ENCODE measurements at regions not wholly inside any gene's neighbourhood (a gene's known extent, or its start where the extent isn't known, plus 50 kb on each side); places are given as distances from the start of the nearest gene placed in this dataset.
A peak's percentile ranks its signal among the peaks of the same experiment; 100 is the strongest.

DNA sequence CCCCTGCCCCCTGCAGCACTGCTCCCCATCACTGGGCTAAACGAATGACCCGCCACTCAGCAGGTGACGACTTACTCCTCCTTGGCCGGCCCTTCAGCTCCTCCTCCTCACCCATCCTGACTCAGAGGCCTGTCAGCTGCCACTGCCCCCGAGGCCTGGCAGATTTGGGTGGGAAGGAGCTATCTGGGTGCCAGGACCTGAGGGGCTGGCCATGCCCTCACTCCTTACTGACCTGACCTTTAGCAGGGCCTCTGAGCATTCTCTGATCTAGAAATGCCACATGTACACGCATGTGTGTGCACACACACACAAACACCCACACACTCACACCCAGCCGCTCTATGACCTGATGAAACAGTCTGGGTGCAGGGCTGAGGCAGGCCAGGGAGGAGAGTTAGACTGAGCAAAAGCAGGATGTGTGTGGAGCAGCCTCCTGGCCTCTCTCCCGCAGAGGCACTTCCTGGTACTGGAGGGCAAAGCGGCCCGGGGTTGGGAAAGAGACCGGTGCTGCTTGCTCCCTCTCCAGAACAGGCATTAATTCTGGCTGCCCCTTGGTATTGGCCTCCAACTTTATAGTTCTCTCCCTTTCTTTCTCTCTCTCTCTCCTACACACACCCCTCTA is 68.0 kb downstream of the ZFP36L2 start (continued):
- TF ChIP-seq CBX3 (IDR thresholded peaks at IDR 0.05; ENCODE audit: low read depth) (no peak), FOSL1 (IDR thresholded peaks at IDR 0.05; ENCODE audit: low read depth) (peak; percentile 72), RAD21 (IDR thresholded peaks at IDR 0.05; ENCODE audit: low read depth) (no peak), YY1 (IDR thresholded peaks at IDR 0.05; ENCODE audit: extremely low read depth, insufficient replicate concordance, low read depth, low read length) (no peak), POLR2A (IDR thresholded peaks at IDR 0.05; ENCODE audit: borderline replicate concordance, extremely low read depth, insufficient read depth, insufficient read length) (no peak), EZH2phosphoT487 (IDR thresholded peaks at IDR 0.05; ENCODE audit: borderline replicate concordance) (no peak)
- TF ChIP-seq, protein P1, sequence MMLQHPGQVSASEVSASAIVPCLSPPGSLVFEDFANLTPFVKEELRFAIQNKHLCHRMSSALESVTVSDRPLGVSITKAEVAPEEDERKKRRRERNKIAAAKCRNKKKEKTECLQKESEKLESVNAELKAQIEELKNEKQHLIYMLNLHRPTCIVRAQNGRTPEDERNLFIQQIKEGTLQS (IDR thresholded peaks at IDR 0.05): no peak

DNA sequence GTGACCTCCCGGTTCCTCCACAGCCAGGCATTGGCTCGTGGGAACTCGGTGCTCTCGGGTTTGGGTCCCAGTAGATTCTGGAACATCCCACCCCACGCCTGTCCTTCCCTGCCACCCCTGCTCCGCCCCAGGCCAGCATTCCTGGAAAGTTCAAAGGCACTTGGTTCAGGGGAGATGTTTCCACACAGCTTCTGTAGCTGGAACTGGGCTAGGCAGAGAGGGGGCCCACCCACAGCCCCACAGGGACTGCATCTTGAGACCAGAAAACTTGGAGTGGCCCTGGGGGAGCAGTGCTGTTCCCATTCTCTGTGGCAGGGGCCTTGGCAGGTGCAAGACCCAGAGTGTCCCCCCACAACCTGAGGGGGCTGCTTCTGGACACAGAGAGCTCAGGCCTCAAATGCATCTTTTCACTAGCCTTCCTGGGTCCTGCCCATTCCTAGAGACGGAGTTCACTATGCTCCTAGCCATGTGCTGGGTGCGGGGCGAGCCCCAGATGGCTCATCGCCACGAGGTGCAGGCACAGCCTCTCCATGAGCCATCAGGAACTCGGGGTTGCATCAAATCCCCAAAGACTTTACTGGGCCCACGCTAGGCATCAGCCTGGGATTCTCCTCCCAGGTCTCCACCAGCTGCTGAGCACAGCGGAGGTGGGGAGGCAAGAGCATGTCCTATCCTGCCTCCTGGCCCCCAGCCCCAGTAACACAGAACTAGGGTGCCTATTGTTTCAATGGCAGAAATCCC is 68.7 kb downstream of the ZFP36L2 start:
- intact Hi-C loops (cut with micrococcal nuclease): no loop called here
- no TSS peak for BruUV-seq (replicated peaks)
- peak overlapping the region; percentile 76; the same call in 1 of the 2 replicates for H3K4me2 ChIP-seq (ENCODE audit: low read length)
- H3K27ac ChIP-seq (ENCODE audit: low read depth, low read length): no peak overlapping the region
- H3K36me3 ChIP-seq (ENCODE audit: control insufficient read depth in 1 of 2, insufficient read depth in 2 of 2, low read length in 2 of 2): no peaks in the 10 kb centered on the region
- no peaks in the 10 kb centered on the region for H3K79me2 ChIP-seq (ENCODE audit: insufficient read depth, low read length)
- no peaks in the 10 kb centered on the region for H3K9me2 ChIP-seq (ENCODE audit: insufficient read depth)
- ChIA-PET CTCF (interaction anchor here (2.5 kb wide), 1 partner anchor 12 kb away, joined by 7 read pairs; no protein-coding TSS in a partner anchor), RAD21 (ENCODE audit: low non-redundant PET in 1 of 2, low total read pairs in 2 of 2, uncharacterized antibody in 2 of 2, unreplicated experiment in 2 of 2) (no interaction called here), POLR2A (interaction anchor here (0.6 to 1.0 kb wide), 4 partner anchors 11 to 69 kb away, joined by 3 to 4 read pairs (median 4); partner anchors contain the start of gene ZFP36L2)
- H3K27me3 ChIP-seq (ENCODE audit: insufficient read depth, low read length): no peaks in the 10 kb centered on the region
- no peaks in the 10 kb centered on the region for H4K20me1 ChIP-seq (ENCODE audit: insufficient read depth)
- no peak overlapping the region for H3K9ac ChIP-seq (ENCODE audit: low read length)
- H3K4me1 ChIP-seq (ENCODE audit: control insufficient read depth in 1 of 2, insufficient read depth in 2 of 2, low read length in 2 of 2): peaks cover 25 to 42% of the 10 kb centered on the region in 2 experiments
- DNase-seq (ENCODE audit: low read depth, low spot score) (no peak), ATAC-seq (no peak)
- no peak overlapping the region for H2AFZ ChIP-seq (ENCODE audit: low read depth, low read length, poor library complexity, severe bottlenecking)
- no peaks in the 10 kb centered on the region for H3K9me3 ChIP-seq (ENCODE audit: control insufficient read depth in 1 of 2, insufficient read depth in 1 of 2, low read depth in 1 of 2, low read length in 2 of 2)
- H3K4me3 ChIP-seq (replicated peaks in 1 of 2; ENCODE audit: low read depth in 1 of 2, low read length in 2 of 2): no peak overlapping the region
- TF ChIP-seq, protein P2, sequence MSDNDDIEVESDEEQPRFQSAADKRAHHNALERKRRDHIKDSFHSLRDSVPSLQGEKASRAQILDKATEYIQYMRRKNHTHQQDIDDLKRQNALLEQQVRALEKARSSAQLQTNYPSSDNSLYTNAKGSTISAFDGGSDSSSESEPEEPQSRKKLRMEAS (IDR thresholded peaks at IDR 0.05): no peak
- TF ChIP-seq ZFX (IDR thresholded peaks at IDR 0.05) (no peak), RAD21 (IDR thresholded peaks at IDR 0.05; ENCODE audit: low read depth) (no peak), JUND (IDR thresholded peaks at IDR 0.05) (no peak), ELF1 (IDR thresholded peaks at IDR 0.05; ENCODE audit: borderline replicate concordance, low read depth) (no peak), CEBPB (IDR thresholded peaks at IDR 0.05; ENCODE audit: low read depth) (no peak), FOSL1 (IDR thresholded peaks at IDR 0.05; ENCODE audit: low read depth) (no peak), TCF7L2 (IDR thresholded peaks at IDR 0.05; ENCODE audit: borderline replicate concordance, extremely low read depth, insufficient read depth, insufficient read length) (no peak), POLR2A (IDR thresholded peaks at IDR 0.05; ENCODE audit: borderline replicate concordance, extremely low read depth, insufficient read depth, insufficient read length) (no peak), YY1 (IDR thresholded peaks at IDR 0.05; ENCODE audit: extremely low read depth, insufficient replicate concordance, low read depth, low read length) (no peak), CBX3 (IDR thresholded peaks at IDR 0.05; ENCODE audit: low read depth) (no peak), POLR2AphosphoS5 (IDR thresholded peaks at IDR 0.05; ENCODE audit: low read depth, low read length) (no peak), SP1 (IDR thresholded peaks at IDR 0.05; ENCODE audit: low read depth) (no peak), SIN3A (IDR thresholded peaks at IDR 0.05; ENCODE audit: low read depth) (no peak)
- TF ChIP-seq, protein P1 (IDR thresholded peaks at IDR 0.05): no peak
- TF ChIP-seq, protein P3, sequence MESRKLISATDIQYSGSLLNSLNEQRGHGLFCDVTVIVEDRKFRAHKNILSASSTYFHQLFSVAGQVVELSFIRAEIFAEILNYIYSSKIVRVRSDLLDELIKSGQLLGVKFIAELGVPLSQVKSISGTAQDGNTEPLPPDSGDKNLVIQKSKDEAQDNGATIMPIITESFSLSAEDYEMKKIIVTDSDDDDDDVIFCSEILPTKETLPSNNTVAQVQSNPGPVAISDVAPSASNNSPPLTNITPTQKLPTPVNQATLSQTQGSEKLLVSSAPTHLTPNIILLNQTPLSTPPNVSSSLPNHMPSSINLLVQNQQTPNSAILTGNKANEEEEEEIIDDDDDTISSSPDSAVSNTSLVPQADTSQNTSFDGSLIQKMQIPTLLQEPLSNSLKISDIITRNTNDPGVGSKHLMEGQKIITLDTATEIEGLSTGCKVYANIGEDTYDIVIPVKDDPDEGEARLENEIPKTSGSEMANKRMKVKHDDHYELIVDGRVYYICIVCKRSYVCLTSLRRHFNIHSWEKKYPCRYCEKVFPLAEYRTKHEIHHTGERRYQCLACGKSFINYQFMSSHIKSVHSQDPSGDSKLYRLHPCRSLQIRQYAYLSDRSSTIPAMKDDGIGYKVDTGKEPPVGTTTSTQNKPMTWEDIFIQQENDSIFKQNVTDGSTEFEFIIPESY (IDR thresholded peaks at IDR 0.05; ENCODE audit: extremely low read depth, insufficient replicate concordance, low read length): no peak
